ENCODE measurements at regions not wholly inside any gene's neighbourhood (a gene's known extent, or its start where the extent isn't known, plus 50 kb on each side); places are given as distances from the start of the nearest gene placed in this dataset.
"Not testable (repeated sequence)": the region's sequence is repeated elsewhere in the genome, so short reads cannot be mapped to it uniquely, and the experiment has no call there.

- H3K4me1 ChIP-seq; ATAC-seq; H3K27ac ChIP-seq; DNase-seq; H3K9me3 ChIP-seq; H3K27me3 ChIP-seq; H3K36me3 ChIP-seq (replicated peaks in 1 of 2; ENCODE audit: insufficient read depth in 1 of 2, low read depth in 2 of 2); intact Hi-C loops (cut with DNase I); H3K4me3 ChIP-seq: not testable (repeated sequence)
- no CpG with 5 or more reads among the region's 1 CpG for WGBS, 2 donors
Measured at GRCh38 chr9:41839786-41840185, 289.4 kb downstream of the CNTNAP3B start.

DNA sequence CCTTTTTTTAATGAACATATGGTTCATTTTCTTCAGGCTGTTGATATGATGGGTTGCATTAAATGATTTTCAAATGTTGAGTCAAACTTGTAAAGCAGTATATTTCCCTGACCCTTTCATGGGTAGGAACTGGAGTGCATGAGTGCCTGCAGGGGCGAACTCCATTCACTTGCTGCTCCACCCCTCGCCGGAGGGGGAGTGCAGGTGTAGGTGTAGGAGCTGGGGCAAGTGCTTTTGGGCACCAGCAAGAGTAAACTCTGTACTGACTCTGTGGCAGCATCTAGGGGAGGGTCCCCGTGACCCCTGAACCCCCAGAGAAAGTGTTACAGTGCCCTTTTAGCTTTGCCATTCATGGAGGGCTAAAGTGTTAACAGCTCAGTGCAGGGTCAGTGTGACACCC lies 290.3 kb downstream of the CNTNAP3B start:
- H3K4me3 ChIP-seq; H3K36me3 ChIP-seq (replicated peaks in 1 of 2; ENCODE audit: insufficient read depth in 1 of 2, low read depth in 2 of 2); H3K4me1 ChIP-seq; ATAC-seq; H3K27ac ChIP-seq; H3K27me3 ChIP-seq; H3K9me3 ChIP-seq; intact Hi-C loops (cut with DNase I); DNase-seq: not testable (repeated sequence)
- no CpG with 5 or more reads among the region's 4 CpGs for WGBS, 2 donors

DNA sequence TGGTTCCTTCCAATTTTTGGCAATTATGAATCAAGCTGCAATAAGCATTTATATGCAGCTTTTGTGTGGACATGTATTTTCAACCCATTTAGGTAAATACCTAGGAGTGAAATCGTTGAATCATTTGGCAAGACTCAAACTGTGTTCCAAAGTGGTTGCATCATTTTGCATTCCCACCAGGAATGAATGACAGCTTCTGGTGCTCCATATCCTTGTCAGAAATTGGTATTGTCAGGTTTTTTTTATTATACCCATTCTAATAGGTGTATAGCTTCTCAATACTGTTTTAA lies 290.7 kb downstream of the CNTNAP3B start:
- ATAC-seq; intact Hi-C loops (cut with DNase I); H3K27ac ChIP-seq; DNase-seq; H3K4me3 ChIP-seq; H3K36me3 ChIP-seq (replicated peaks in 1 of 2; ENCODE audit: insufficient read depth in 1 of 2, low read depth in 2 of 2); H3K9me3 ChIP-seq; H3K4me1 ChIP-seq; H3K27me3 ChIP-seq: not testable (repeated sequence)
- no CpG with 5 or more reads among the region's 1 CpG for WGBS, 2 donors

DNA sequence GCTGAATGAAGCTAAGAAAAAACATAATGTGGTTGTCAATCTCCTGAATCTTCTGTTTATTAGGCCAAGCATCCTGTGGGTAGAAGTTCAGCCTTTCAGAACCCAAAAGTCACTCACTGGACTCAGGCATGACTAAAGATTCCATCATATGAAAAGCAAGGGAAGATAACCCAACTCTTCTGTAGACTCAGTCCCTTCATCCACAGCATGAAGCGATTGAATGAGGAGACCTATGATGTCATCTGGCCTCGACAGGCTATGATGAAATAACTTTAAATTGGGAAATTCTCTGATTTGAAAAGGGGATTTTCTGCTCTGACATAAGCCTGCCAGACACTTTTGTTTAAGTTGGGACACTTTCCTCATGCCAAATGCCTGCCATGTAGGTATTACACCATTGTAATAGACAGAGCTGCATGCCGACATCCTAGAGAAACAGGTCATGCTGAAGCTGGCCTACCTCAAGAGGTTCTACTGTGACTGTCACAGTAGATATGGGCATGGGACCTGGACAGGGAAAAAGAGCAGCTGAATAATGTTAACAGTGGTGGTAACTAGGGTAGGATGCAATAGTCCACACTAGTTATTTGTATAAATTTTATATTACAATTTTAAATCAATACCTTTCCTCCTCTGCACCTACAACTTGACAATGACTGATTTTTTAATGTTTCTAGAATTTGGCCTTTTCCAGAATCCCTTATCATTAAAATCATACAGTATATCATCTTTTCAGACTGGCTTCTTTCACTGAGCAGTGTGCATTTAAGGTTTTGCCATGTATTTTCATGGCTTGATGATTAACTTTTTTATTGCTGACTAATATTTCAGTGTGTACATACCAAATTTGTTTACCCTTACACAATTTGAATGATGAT lies 291.3 kb downstream of the CNTNAP3B start:
- H3K9me3 ChIP-seq; H3K27me3 ChIP-seq; ATAC-seq; H3K4me1 ChIP-seq; H3K4me3 ChIP-seq; H3K27ac ChIP-seq; intact Hi-C loops (cut with DNase I); H3K36me3 ChIP-seq (replicated peaks in 1 of 2; ENCODE audit: insufficient read depth in 1 of 2, low read depth in 2 of 2); DNase-seq: not testable (repeated sequence)
- no CpG with 5 or more reads among the region's 3 CpGs for WGBS, 2 donors

- H3K27me3 ChIP-seq; H3K4me1 ChIP-seq; H3K4me3 ChIP-seq; ATAC-seq; DNase-seq; intact Hi-C loops (cut with DNase I); H3K36me3 ChIP-seq (replicated peaks in 1 of 2; ENCODE audit: insufficient read depth in 1 of 2, low read depth in 2 of 2); H3K9me3 ChIP-seq; H3K27ac ChIP-seq: not testable (repeated sequence)
- no CpG with 5 or more reads among the region's 4 CpGs for WGBS, 2 donors
Measured at GRCh38 chr9:41833108-41833507, 296.1 kb downstream of the CNTNAP3B start.

DNA sequence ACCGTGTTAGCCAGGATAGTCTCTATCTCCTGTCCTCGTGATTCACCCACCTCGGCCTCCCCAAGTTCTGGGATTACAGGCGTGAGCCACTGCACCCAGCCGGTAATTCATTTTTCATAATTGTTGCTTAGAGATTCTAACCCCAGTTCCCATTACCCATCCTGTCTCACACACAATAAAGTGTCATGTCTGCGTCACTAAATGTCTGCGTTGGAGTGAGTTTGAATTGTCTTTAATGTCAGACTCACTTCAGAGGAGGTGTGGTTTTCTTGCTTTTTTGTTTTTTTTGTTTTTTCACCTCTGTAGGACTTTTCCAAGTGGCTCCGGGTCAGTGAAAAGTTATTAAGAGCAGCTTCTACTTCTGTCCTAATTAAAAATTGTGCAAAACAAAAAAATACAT lies 304.5 kb downstream of the CNTNAP3B start:
- H3K9me3 ChIP-seq; ATAC-seq; H3K36me3 ChIP-seq (replicated peaks in 1 of 2; ENCODE audit: insufficient read depth in 1 of 2, low read depth in 2 of 2); H3K27me3 ChIP-seq; H3K4me3 ChIP-seq; DNase-seq; H3K4me1 ChIP-seq; intact Hi-C loops (cut with DNase I); H3K27ac ChIP-seq: not testable (repeated sequence)
- WGBS, 2 donors: no CpG with 5 or more reads among the region's 8 CpGs

DNA sequence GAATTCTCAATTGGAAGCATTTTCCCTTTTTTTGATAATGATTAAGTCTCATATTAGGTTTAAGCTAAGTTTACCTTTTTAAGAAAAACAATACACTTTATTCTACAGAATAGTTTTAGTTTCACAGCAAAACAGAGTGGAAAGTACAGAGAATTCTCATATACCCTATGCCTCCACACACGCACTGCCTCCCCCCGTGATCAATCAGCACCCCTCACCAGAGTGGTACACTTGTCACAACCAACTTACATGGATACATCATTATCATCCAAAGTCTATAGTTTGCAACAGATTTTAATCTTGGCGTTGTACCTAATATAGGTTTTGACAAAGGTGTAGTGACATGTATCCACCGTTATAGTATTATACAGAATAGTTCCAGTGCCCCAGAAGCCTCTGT lies 326.5 kb downstream of the CNTNAP3B start:
- H3K27me3 ChIP-seq; H3K4me1 ChIP-seq; H3K27ac ChIP-seq; H3K9me3 ChIP-seq; H3K4me3 ChIP-seq; ATAC-seq; H3K36me3 ChIP-seq (replicated peaks in 1 of 2; ENCODE audit: insufficient read depth in 1 of 2, low read depth in 2 of 2); intact Hi-C loops (cut with DNase I); DNase-seq: not testable (repeated sequence)
- WGBS, 2 donors: 65 to 74% methylated on average over 4 of the region's 4 CpGs

- H3K4me1 ChIP-seq; H3K27me3 ChIP-seq; H3K9me3 ChIP-seq; ATAC-seq; DNase-seq; intact Hi-C loops (cut with DNase I); H3K4me3 ChIP-seq; H3K36me3 ChIP-seq (replicated peaks in 1 of 2; ENCODE audit: insufficient read depth in 1 of 2, low read depth in 2 of 2); H3K27ac ChIP-seq: not testable (repeated sequence)
- 54 to 59% methylated on average over 4 of the region's 4 CpGs for WGBS, 2 donors
- TF ChIP-seq, protein P1, sequence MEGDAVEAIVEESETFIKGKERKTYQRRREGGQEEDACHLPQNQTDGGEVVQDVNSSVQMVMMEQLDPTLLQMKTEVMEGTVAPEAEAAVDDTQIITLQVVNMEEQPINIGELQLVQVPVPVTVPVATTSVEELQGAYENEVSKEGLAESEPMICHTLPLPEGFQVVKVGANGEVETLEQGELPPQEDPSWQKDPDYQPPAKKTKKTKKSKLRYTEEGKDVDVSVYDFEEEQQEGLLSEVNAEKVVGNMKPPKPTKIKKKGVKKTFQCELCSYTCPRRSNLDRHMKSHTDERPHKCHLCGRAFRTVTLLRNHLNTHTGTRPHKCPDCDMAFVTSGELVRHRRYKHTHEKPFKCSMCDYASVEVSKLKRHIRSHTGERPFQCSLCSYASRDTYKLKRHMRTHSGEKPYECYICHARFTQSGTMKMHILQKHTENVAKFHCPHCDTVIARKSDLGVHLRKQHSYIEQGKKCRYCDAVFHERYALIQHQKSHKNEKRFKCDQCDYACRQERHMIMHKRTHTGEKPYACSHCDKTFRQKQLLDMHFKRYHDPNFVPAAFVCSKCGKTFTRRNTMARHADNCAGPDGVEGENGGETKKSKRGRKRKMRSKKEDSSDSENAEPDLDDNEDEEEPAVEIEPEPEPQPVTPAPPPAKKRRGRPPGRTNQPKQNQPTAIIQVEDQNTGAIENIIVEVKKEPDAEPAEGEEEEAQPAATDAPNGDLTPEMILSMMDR (IDR thresholded peaks at IDR 0.05): peak in 1 of 7 experiments; percentile 17
Measured at GRCh38 chr9:41798684-41799083, 330.5 kb downstream of the CNTNAP3B start.

DNA sequence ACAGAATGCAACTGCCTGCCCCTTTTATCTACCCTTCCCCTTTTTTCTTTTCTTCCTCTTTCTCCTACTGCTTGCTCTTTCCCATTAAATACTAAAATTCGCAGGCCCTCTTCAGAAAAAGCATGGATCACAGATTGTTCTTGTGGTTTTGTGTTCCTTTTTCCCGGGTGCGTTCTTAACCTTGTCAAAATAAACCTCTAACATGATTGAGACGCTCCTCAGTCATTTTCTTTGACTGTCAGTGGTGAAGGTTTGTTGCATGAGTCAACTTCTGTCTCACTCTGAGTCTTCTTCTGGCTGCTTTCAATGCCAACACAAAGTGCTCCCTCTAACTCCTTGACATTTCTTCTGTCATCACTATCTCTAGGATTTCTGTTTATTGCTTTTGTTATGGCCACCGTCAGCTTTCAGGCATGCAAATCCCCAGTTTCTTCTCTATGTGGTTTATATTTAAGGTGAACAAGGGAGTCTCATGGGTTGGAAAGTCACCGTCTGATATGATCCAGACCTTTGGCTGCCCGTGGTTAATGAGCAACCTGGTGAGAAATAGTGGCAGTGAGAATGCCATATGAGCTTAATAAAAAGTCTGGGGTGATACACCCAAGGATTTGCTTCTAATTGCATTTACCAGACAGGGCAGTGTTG lies 338.4 kb downstream of the CNTNAP3B start:
- intact Hi-C loops (cut with DNase I); H3K27me3 ChIP-seq; H3K36me3 ChIP-seq (replicated peaks in 1 of 2; ENCODE audit: insufficient read depth in 1 of 2, low read depth in 2 of 2); H3K27ac ChIP-seq; H3K9me3 ChIP-seq; H3K4me3 ChIP-seq; H3K4me1 ChIP-seq: not testable (repeated sequence)
- peak; percentile 20 to 70 (median 46) for DNase-seq
- ATAC-seq: peak; percentile 58
- 21 to 27% methylated on average over 6 of the region's 7 CpGs for WGBS, 2 donors

DNA sequence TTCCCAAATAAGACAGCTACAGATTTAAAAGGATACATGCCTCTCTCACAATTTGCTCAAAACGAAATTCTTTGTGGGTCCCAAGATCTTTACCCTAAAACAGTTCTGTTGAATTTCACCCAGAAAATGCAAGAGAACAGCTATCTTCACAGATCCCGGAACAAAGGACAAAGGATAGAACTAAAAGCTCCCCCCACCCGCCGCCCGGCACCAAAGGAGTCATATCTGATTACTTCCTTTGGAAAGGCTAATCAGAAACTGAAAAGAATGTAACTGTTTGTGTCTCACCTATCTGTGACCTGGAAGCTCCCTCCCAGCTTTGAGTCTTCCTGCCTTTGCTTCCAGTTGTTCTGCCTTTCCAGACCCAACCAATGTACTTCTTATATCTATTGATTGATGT lies 339.2 kb downstream of the CNTNAP3B start:
- intact Hi-C loops (cut with DNase I); H3K27ac ChIP-seq; H3K27me3 ChIP-seq; H3K4me3 ChIP-seq; H3K4me1 ChIP-seq; ATAC-seq; H3K9me3 ChIP-seq; DNase-seq; H3K36me3 ChIP-seq (replicated peaks in 1 of 2; ENCODE audit: insufficient read depth in 1 of 2, low read depth in 2 of 2): not testable (repeated sequence)
- WGBS, 2 donors: 57 to 73% methylated on average over 5 of the region's 5 CpGs

GRCh38 chr9:41789387-41789786 lies 339.8 kb downstream of the CNTNAP3B start:
- H3K9me3 ChIP-seq; H3K4me1 ChIP-seq; H3K27me3 ChIP-seq; H3K4me3 ChIP-seq; DNase-seq; ATAC-seq; H3K27ac ChIP-seq; H3K36me3 ChIP-seq (replicated peaks in 1 of 2; ENCODE audit: insufficient read depth in 1 of 2, low read depth in 2 of 2); intact Hi-C loops (cut with DNase I): not testable (repeated sequence)
- 81 to 86% methylated on average over 4 of the region's 4 CpGs for WGBS, 2 donors
